ENCODE measurements at regions not wholly inside any gene's neighbourhood (a gene's known extent, or its start where the extent isn't known, plus 50 kb on each side); places are given as distances from the start of the nearest gene placed in this dataset.

DNA sequence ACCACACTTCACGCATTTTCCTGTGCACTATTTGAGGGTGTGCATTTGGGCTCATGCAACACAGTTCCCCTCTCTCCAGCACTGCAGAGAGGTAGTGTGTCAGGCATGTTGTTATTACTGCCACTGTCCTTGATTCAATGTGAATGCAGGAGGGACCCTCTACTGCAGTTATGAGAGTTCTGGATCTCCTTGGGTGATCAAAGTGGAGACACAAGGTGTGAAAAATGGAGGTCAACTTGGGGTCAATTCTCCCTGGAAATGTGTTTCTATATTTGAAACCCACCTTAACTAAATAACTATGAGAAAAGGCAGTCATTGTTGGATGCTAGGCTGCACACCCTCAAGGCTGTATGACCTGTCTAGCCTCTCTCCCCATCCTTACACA is 73.9 kb upstream of the FAM171A1 start:
- TF ChIP-seq ZNF671 (CRISPR knock-in tag; IDR thresholded peaks at IDR 0.05) (no peak), SP1 (CRISPR knock-in tag; conservative IDR thresholded peaks at IDR 0.05) (no peak), MAX (CRISPR knock-in tag; IDR thresholded peaks at IDR 0.05) (no peak), IRF1 (CRISPR knock-in tag; IDR thresholded peaks at IDR 0.05) (no peak), CTCF (IDR thresholded peaks at IDR 0.05) (no peak)
